ENCODE measurements at regions not wholly inside any gene's neighbourhood (a gene's known extent, or its start where the extent isn't known, plus 50 kb on each side); places are given as distances from the start of the nearest gene placed in this dataset.
"Not testable (repeated sequence)": the region's sequence is repeated elsewhere in the genome, so short reads cannot be mapped to it uniquely, and the experiment has no call there.

GRCh38 chr17:16888413-16889087 is 83.4 kb downstream of the TNFRSF13B start:
- H3K4me3 ChIP-seq (ENCODE audit: low read length): no peak overlapping the region
- DNase-seq (ENCODE audit: low read depth, low spot score): no peak

- DNase-seq (ENCODE audit: low read depth, low spot score): no peak
- no peak overlapping the region for H3K4me3 ChIP-seq (ENCODE audit: low read length)
Observed at GRCh38 chr17:16887523-16888095, 84.3 kb downstream of the TNFRSF13B start.

GRCh38 chr17:16886655-16887322 is 85.1 kb downstream of the TNFRSF13B start:
- no peak overlapping the region for H3K4me3 ChIP-seq (ENCODE audit: low read length)
- DNase-seq (ENCODE audit: low read depth, low spot score): no peak

GRCh38 chr17:16885204-16885603 is 86.7 kb downstream of the TNFRSF13B start:
- not testable (repeated sequence) for DNase-seq (ENCODE audit: low read depth, low spot score); H3K4me3 ChIP-seq (ENCODE audit: low read length)

GRCh38 chr17:16882926-16883265 is 89.0 kb downstream of the TNFRSF13B start:
- H3K4me3 ChIP-seq (ENCODE audit: low read length); DNase-seq (ENCODE audit: low read depth, low spot score): not testable (repeated sequence)

GRCh38 chr17:16882243-16882925 is 89.5 kb downstream of the TNFRSF13B start:
- no peak overlapping the region for H3K4me3 ChIP-seq (ENCODE audit: low read length)
- no peak for DNase-seq (ENCODE audit: low read depth, low spot score)

- DNase-seq (ENCODE audit: low read depth, low spot score): no peak
- H3K4me3 ChIP-seq (ENCODE audit: low read length): no peak overlapping the region
Observed at GRCh38 chr17:16881239-16881924, 90.5 kb downstream of the TNFRSF13B start.

GRCh38 chr17:16880843-16881230 is 91.1 kb downstream of the TNFRSF13B start:
- no peak for DNase-seq (ENCODE audit: low read depth, low spot score)
- H3K4me3 ChIP-seq (ENCODE audit: low read length): no peak overlapping the region

GRCh38 chr17:16880121-16880842 is 91.6 kb downstream of the TNFRSF13B start:
- H3K4me3 ChIP-seq (ENCODE audit: low read length): no peak overlapping the region
- DNase-seq (ENCODE audit: low read depth, low spot score): no peak

GRCh38 chr17:16879686-16880085 is 92.2 kb downstream of the TNFRSF13B start:
- no peak for DNase-seq (ENCODE audit: low read depth, low spot score)
- H3K4me3 ChIP-seq (ENCODE audit: low read length): no peak overlapping the region

GRCh38 chr17:16878606-16879005 is 93.3 kb downstream of the TNFRSF13B start:
- DNase-seq (ENCODE audit: low read depth, low spot score): no peak
- no peak overlapping the region for H3K4me3 ChIP-seq (ENCODE audit: low read length)

- no peak for DNase-seq (ENCODE audit: low read depth, low spot score)
- no peak overlapping the region for H3K4me3 ChIP-seq (ENCODE audit: low read length)
Observed at GRCh38 chr17:16878084-16878483, 93.8 kb downstream of the TNFRSF13B start.

GRCh38 chr17:16877099-16877498 is 94.8 kb downstream of the TNFRSF13B start:
- no peak overlapping the region for H3K4me3 ChIP-seq (ENCODE audit: low read length)
- no peak for DNase-seq (ENCODE audit: low read depth, low spot score)

- DNase-seq (ENCODE audit: low read depth, low spot score): no peak
- H3K4me3 ChIP-seq (ENCODE audit: low read length): no peak overlapping the region
Observed at GRCh38 chr17:16875662-16876061, 96.3 kb downstream of the TNFRSF13B start.

- DNase-seq (ENCODE audit: low read depth, low spot score); H3K4me3 ChIP-seq (ENCODE audit: low read length): not testable (repeated sequence)
Observed at GRCh38 chr17:16874216-16874615, 97.7 kb downstream of the TNFRSF13B start.

- DNase-seq (ENCODE audit: low read depth, low spot score): peak; percentile 4
Observed at GRCh38 chr17:16873174-16874035, 98.5 kb downstream of the TNFRSF13B start.

GRCh38 chr17:16872351-16873173 is 99.4 kb downstream of the TNFRSF13B start:
- H3K4me3 ChIP-seq (ENCODE audit: low read length): no peak overlapping the region
- DNase-seq (ENCODE audit: low read depth, low spot score): no peak

More at GRCh38 chr17:16873174-16874035, 98.5 kb downstream of the TNFRSF13B start:
- H3K4me3 ChIP-seq (ENCODE audit: low read length): no peak overlapping the region

Data from Jurkat, Clone E6-1 (cell line).